Gastrocnemius medialis (tissue), 4 donors: ENCODE measurements at regions not wholly inside any gene's neighbourhood (a gene's known extent, or its start where the extent isn't known, plus 50 kb on each side); places are given as distances from the start of the nearest gene placed in this dataset.

ENCODE experiments used
- ATAC-seq, 2 donors: fragments of 150-250 bp; one replicate each; pipeline ENCODE4 v1.9.1; 2016
- DNase-seq, 2 donors: peaks; one replicate each; pipeline ENCODE4 v3.0.0-alpha.2; 2019
- H3K27ac ChIP-seq, 4 donors: fragments of 200-600 bp; sonication (generic); 1 replicate in 1 of 4; 2 replicates in 3 of 4; pipeline ENCODE4 v1.5.1; 2016 to 2018; ENCODE audit warnings: mild to moderate bottlenecking in 2 of 4, moderate library complexity in 1 of 4
- H3K27me3 ChIP-seq, 3 donors: fragments of 200-600 bp; sonication (generic) in 2 of 3; 1 replicate in 1 of 3; 2 replicates in 2 of 3; pipeline versions ENCODE4 v1.5.1 to v1.6.0; 2016 to 2019; ENCODE audit warnings: mild to moderate bottlenecking in 1 of 3, moderate library complexity in 1 of 3
- H3K36me3 ChIP-seq, 2 donors: fragments of 200-600 bp; sonication (generic) in 1 of 2; one replicate each; pipeline ENCODE4 v1.5.1; 2017 to 2018
- H3K4me1 ChIP-seq, 2 donors: fragments of 200-600 bp; sonication (generic) in 1 of 2; one replicate each; pipeline ENCODE4 v1.5.1; 2016 to 2017; ENCODE audit warnings: mild to moderate bottlenecking in 2 of 2
- H3K4me3 ChIP-seq, 4 donors: fragments of 200-600 bp; sonication (generic) in 3 of 4; 1 replicate in 1 of 4; 2 replicates in 3 of 4; pipeline ENCODE4 v1.5.1; 2016 to 2019; ENCODE audit warnings: mild to moderate bottlenecking in 2 of 4
- H3K9me3 ChIP-seq, 3 donors: fragments of 200-600 bp; sonication (generic) in 2 of 3; 1 replicate in 1 of 3; 2 replicates in 2 of 3; pipeline ENCODE4 v1.5.1; 2016 to 2019
- POLR2A ChIP-seq, 2 donors: fragments of 450-650 bp; IDR thresholded peaks; one replicate each; pipeline ENCODE4 v1.6.1; 2017; ENCODE audit warnings: antibody characterized with exemption in 2 of 2, mild to moderate bottlenecking in 2 of 2, moderate library complexity in 2 of 2
- in situ Hi-C, 4 donors: fragments of 200-750 bp; cut with MboI; loops; one replicate each; pipeline versions ENCODE4 v1.15.0 to v1.8.0; 2017; ENCODE audit warnings: low sequenced_read_pairs in 4 of 4
- intact Hi-C: fragments of 100-400 bp; cut with DNase I; formaldehyde crosslinking; loops from one replicate; pipeline ENCODE4 v1.15.1; 2023; ENCODE audit warnings: low total_unique reads
- TF ChIP-seq, protein P1 (sequence below), 5 experiments: fragments of 450-650 bp in 3 of 5; fragments of 200-600 bp in 2 of 5; sonication (generic) in 2 of 5; IDR thresholded peaks in 4 of 5; conservative IDR thresholded peaks in 1 of 5; 1 replicate in 4 of 5; 2 replicates in 1 of 5; pipeline ENCODE4 v1.5.1; 2016 to 2019; ENCODE audit warnings: antibody characterized with exemption in 5 of 5, mild to moderate bottlenecking in 3 of 5, moderate library complexity in 3 of 5

DNA sequence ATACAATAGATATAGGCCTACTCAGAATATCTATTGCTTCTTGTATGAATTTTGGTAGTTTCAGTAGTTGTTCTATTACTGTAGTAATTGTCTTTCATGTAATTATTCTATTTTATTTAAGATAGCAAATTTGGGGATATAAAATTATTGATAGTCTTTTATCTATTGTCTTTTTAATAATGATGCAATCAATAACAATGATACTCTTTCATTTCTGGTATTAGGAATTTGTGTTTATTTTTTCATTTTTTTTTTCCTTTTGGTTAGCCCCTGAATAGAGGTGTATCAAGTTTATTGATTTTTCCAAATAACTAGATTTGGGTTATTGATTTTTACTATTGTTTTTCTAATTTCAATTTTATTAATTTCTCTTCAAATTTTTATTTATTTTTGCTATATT lies 1503.7 kb downstream of the REEP3 start:
- Histone ChIP-seq H3K27me3 (no peaks in the 10 kb centered on the region), H3K27ac (no peak overlapping the region), H3K9me3 (no peaks in the 10 kb centered on the region), H3K4me3 (no peak overlapping the region), H3K4me1 (no peaks in the 10 kb centered on the region), H3K36me3 (no peaks in the 10 kb centered on the region)
- intact Hi-C loops = no loop called here
- ATAC-seq (no peak), DNase-seq (no peak)
- in situ Hi-C loops = no loop called here
- no peak for TF ChIP-seq POLR2A (IDR thresholded peaks at IDR 0.05)
- TF ChIP-seq, protein P1, sequence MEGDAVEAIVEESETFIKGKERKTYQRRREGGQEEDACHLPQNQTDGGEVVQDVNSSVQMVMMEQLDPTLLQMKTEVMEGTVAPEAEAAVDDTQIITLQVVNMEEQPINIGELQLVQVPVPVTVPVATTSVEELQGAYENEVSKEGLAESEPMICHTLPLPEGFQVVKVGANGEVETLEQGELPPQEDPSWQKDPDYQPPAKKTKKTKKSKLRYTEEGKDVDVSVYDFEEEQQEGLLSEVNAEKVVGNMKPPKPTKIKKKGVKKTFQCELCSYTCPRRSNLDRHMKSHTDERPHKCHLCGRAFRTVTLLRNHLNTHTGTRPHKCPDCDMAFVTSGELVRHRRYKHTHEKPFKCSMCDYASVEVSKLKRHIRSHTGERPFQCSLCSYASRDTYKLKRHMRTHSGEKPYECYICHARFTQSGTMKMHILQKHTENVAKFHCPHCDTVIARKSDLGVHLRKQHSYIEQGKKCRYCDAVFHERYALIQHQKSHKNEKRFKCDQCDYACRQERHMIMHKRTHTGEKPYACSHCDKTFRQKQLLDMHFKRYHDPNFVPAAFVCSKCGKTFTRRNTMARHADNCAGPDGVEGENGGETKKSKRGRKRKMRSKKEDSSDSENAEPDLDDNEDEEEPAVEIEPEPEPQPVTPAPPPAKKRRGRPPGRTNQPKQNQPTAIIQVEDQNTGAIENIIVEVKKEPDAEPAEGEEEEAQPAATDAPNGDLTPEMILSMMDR (IDR thresholded peaks at IDR 0.05 in 4 of 5, conservative IDR thresholded peaks at IDR 0.05 in 1 of 5) = no peak

- in situ Hi-C loops (no loop called here), intact Hi-C loops (no loop called here)
- no peaks in the 10 kb centered on the region for H3K4me1 ChIP-seq
- no peak overlapping the region for H3K4me3 ChIP-seq
- DNase-seq (no peak), ATAC-seq (no peak)
- H3K27ac ChIP-seq = no peak overlapping the region
- no peaks in the 10 kb centered on the region for H3K27me3 ChIP-seq
- TF ChIP-seq POLR2A (IDR thresholded peaks at IDR 0.05) = no peak
- TF ChIP-seq, protein P1 (IDR thresholded peaks at IDR 0.05 in 4 of 5, conservative IDR thresholded peaks at IDR 0.05 in 1 of 5) = no peak
- no peaks in the 10 kb centered on the region for H3K9me3 ChIP-seq
- no peaks in the 10 kb centered on the region for H3K36me3 ChIP-seq
Measured at GRCh38 chr10:65030263-65030662, 1509.1 kb downstream of the REEP3 start.

DNA sequence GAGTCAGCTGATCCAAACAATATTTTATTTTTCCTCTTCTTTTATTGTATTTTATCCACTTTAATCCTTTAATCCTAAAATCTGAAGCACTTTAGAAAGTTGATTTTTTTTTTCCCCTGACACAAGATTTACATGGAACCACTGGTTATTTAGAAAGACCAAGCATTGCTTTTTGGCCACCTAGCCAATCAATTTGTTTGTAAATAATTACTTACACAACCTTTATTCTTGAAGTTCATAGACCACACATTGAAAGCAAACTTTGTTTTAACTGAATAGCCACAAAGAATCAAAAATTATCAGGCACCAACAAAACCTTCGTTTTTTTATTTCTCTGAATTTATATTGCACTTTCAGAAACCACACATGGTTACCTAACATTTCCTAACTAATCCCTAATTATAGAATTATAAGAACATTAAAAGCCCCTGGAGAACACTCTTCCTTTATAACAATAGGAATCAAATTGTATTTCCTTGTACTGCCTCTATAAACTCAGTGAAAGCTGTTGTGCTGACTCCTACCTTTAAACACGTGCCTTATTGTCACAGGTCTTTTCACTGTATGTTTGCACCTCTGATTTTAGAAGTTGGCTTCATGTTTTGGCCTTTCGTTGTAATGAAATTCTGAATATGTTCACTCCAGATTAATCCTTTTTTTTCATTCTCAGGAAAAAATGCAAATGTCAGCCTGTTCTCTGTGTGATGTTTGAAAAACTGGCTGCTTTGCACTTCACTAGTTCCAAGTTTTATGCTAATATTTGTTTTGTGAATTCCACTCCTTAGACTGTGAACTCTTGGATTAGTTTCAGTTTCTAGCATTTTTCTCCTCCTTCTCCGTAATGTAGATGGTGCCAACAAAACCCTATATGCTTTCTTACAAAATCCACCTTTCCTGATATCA lies 1511.9 kb downstream of the REEP3 start:
- no peaks in the 10 kb centered on the region for H3K27me3 ChIP-seq
- intact Hi-C loops = no loop called here
- in situ Hi-C loops = no loop called here
- H3K27ac ChIP-seq = no peak overlapping the region
- no peaks in the 10 kb centered on the region for H3K4me1 ChIP-seq
- H3K4me3 ChIP-seq = no peak overlapping the region
- DNase-seq = no peak
- H3K9me3 ChIP-seq = no peaks in the 10 kb centered on the region
- no peak for ATAC-seq
- TF ChIP-seq POLR2A (IDR thresholded peaks at IDR 0.05) = no peak
- TF ChIP-seq, protein P1 (IDR thresholded peaks at IDR 0.05 in 4 of 5, conservative IDR thresholded peaks at IDR 0.05 in 1 of 5) = no peak
- H3K36me3 ChIP-seq = no peaks in the 10 kb centered on the region

GRCh38 chr10:65033957-65034356 lies 1512.8 kb downstream of the REEP3 start:
- no peaks in the 10 kb centered on the region for H3K9me3 ChIP-seq
- H3K4me1 ChIP-seq = no peaks in the 10 kb centered on the region
- in situ Hi-C loops = no loop called here
- no peak overlapping the region for H3K27ac ChIP-seq
- H3K4me3 ChIP-seq = no peak overlapping the region
- DNase-seq (no peak), ATAC-seq (no peak)
- no peaks in the 10 kb centered on the region for H3K27me3 ChIP-seq
- no peaks in the 10 kb centered on the region for H3K36me3 ChIP-seq
- no peak for TF ChIP-seq POLR2A (IDR thresholded peaks at IDR 0.05)
- TF ChIP-seq, protein P1 (IDR thresholded peaks at IDR 0.05 in 4 of 5, conservative IDR thresholded peaks at IDR 0.05 in 1 of 5) = no peak
- intact Hi-C loops = no loop called here
